K562 (cell line): ENCODE measurements at regions not wholly inside any gene's neighbourhood (a gene's known extent, or its start where the extent isn't known, plus 50 kb on each side); places are given as distances from the start of the nearest gene placed in this dataset.
A peak's percentile ranks its signal among the peaks of the same experiment; 100 is the strongest.

ENCODE experiments used
- ETV1 ChIP-seq: fragments of 450-650 bp; conservative IDR thresholded peaks from 2 replicates; pipeline ENCODE4 v1.6.1; 2016; ENCODE audit warnings: missing genetic modification characterization, control low read depth, low read depth, missing compliant biosample characterization
- MBD2 ChIP-seq: sonication (generic); IDR thresholded peaks from 2 replicates; pipeline ENCODE4 v1.6.1; 2016; ENCODE audit warnings: low read depth, borderline replicate concordance
- NR2F6 ChIP-seq: fragments of 450-650 bp; formaldehyde crosslinking; IDR thresholded peaks from 2 replicates; pipeline ENCODE4 v1.4.0; 2020; ENCODE audit warnings: mild to moderate bottlenecking
- NR4A1 ChIP-seq, 2 experiments: fragments of 250-450 bp in 1 of 2; fragments of 450-650 bp in 1 of 2; sonication (Bioruptor Pico) in 1 of 2; IDR thresholded peaks; 2 replicates each; pipeline versions ENCODE4 v1.4.0 to v1.6.1; 2016 to 2020; ENCODE audit warnings: mild to moderate bottlenecking in 2 of 2, missing compliant biosample characterization in 1 of 2, missing genetic modification characterization in 1 of 2, moderate library complexity in 1 of 2
- PHF8 ChIP-seq: fragments of 200-600 bp; sonication (generic); IDR thresholded peaks from 2 replicates; pipeline ENCODE4 v1.6.1; 2012; ENCODE audit warnings: mixed run types, mild to moderate bottlenecking, inconsistent platforms, low read length, moderate library complexity, borderline replicate concordance
- RBFOX2 ChIP-seq: fragments of 200-400 bp; formaldehyde crosslinking; IDR thresholded peaks from 2 replicates; pipeline ENCODE4 v1.6.1; 2017; ENCODE audit warnings: low read depth, mild to moderate bottlenecking, low read length, moderate library complexity
- ZFP36 ChIP-seq: fragments of 150-350 bp; IDR thresholded peaks from 2 replicates; pipeline ENCODE4 v1.6.1; 2018; ENCODE audit warnings: low read length, low read depth; ENCODE audit not compliant: partially characterized antibody
- TF ChIP-seq, protein P1 (sequence below), 2 experiments: fragments of 450-650 bp in 1 of 2; IDR thresholded peaks; 2 replicates each; pipeline ENCODE4 v1.6.1; 2011 to 2017; ENCODE audit warnings: low read depth in 2 of 2, antibody characterized with exemption in 1 of 2, borderline replicate concordance in 1 of 2, low read length in 1 of 2, mild to moderate bottlenecking in 1 of 2, mixed read lengths in 1 of 2; ENCODE audit not compliant: control insufficient read depth in 1 of 2

GRCh38 chr9:108802967-108803366 is 52.8 kb downstream of the ACTL7B start (continued):
- TF ChIP-seq RBFOX2 (no peak), NR2F6 (CRISPR knock-in tag) (no peak), ZFP36 (no peak), MBD2 (no peak), NR4A1 (CRISPR knock-in tag; IDR thresholded peaks at IDR 0.05) (no peak), NR4A1 (tag; IDR thresholded peaks at IDR 0.05) (peak; percentile 75; the same call in 1 of the 2 replicates), ETV1 (tag) (no peak), PHF8 (no peak)
- TF ChIP-seq, protein P1, sequence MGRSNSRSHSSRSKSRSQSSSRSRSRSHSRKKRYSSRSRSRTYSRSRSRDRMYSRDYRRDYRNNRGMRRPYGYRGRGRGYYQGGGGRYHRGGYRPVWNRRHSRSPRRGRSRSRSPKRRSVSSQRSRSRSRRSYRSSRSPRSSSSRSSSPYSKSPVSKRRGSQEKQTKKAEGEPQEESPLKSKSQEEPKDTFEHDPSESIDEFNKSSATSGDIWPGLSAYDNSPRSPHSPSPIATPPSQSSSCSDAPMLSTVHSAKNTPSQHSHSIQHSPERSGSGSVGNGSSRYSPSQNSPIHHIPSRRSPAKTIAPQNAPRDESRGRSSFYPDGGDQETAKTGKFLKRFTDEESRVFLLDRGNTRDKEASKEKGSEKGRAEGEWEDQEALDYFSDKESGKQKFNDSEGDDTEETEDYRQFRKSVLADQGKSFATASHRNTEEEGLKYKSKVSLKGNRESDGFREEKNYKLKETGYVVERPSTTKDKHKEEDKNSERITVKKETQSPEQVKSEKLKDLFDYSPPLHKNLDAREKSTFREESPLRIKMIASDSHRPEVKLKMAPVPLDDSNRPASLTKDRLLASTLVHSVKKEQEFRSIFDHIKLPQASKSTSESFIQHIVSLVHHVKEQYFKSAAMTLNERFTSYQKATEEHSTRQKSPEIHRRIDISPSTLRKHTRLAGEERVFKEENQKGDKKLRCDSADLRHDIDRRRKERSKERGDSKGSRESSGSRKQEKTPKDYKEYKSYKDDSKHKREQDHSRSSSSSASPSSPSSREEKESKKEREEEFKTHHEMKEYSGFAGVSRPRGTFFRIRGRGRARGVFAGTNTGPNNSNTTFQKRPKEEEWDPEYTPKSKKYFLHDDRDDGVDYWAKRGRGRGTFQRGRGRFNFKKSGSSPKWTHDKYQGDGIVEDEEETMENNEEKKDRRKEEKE (IDR thresholded peaks at IDR 0.05; ENCODE audit: borderline replicate concordance in 1 of 2, control insufficient read depth in 1 of 2, low read depth in 2 of 2, low read length in 1 of 2) = no peak
